ENCODE measurements at regions not wholly inside any gene's neighbourhood (a gene's known extent, or its start where the extent isn't known, plus 50 kb on each side); places are given as distances from the start of the nearest gene placed in this dataset.

DNA sequence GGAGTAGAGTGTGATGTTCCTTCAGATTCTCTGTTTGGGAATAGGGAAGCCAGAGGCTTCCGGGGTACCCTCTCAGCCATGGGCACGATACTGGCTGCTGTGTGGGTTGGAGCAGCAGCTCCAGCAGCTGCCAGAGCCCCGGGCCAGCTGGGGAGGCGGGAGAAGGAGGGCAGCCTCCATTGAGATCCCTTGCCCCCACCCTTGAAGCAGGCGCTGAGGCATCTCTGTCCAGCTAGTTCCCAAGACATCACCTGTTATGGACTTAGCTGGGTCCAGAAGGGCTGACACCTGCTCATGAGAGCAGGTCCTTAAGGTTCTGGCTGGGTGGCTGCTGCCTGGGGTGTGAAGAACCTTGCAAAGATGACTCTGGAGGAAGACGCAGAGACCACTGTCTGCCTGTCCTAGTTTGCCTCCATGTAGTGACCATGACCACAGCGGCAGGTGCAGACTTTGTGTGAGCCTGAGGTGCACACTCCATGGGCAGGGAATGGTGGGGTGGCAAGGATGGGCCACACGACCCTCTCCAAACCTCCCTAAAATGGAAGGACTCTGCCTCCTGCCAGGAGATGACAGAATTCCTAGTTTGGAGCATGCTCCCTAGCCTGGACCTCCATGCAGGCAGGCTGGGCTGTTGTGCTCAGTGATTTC, 222.6 kb upstream of the C1orf174 start:
- ATAC-seq (replicated peaks in 1 of 2) (no peak), DNase-seq (no peak)
- Mint-ChIP-seq H3K4me1 (ENCODE audit: low read depth) (no peaks in the 10 kb centered on the region), H3K4me3 (no peak overlapping the region), H3K27me3 (ENCODE audit: low read depth) (peaks cover 6% of the 10 kb centered on the region), H3K9me3 (no peaks in the 10 kb centered on the region), H3K27ac (no peak overlapping the region), H3K36me3 (ENCODE audit: insufficient read depth in 2 of 2) (no peaks in the 10 kb centered on the region)

DNA sequence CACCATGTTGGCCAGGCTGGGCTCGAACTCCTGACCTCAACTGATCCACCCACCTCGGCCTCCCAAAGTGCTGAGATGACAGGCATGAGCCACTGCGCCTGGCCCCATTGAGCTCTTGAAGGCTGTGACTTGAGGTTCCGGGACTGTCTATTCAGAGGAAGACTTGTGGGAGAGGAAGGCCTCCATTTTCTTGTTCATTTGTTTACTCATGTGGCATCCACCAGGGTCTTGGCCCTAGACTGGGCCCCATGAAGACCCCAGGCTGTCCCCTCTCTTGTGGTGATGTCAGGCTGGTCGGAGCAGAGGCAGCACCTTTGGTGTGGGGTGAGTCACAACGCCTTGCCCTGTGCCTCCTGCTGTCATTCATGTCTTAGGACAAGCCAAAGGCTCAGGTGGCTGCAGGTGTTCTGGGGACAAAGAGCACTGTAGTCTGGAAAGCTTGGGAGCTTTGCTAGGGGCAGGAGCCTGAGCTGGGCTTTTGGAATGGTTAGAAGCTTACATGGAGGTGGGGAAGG, 224.6 kb upstream of the C1orf174 start:
- no peaks in the 10 kb centered on the region for H3K9me3 Mint-ChIP-seq
- H3K36me3 Mint-ChIP-seq (ENCODE audit: insufficient read depth in 2 of 2), result no peaks in the 10 kb centered on the region
- H3K27me3 Mint-ChIP-seq (ENCODE audit: low read depth), result no peaks in the 10 kb centered on the region
- DNase-seq (no peak), ATAC-seq (replicated peaks in 1 of 2) (no peak)
- no peaks in the 10 kb centered on the region for H3K4me1 Mint-ChIP-seq (ENCODE audit: low read depth)
- H3K27ac Mint-ChIP-seq, result no peak overlapping the region
- no peak overlapping the region for H3K4me3 Mint-ChIP-seq

DNA sequence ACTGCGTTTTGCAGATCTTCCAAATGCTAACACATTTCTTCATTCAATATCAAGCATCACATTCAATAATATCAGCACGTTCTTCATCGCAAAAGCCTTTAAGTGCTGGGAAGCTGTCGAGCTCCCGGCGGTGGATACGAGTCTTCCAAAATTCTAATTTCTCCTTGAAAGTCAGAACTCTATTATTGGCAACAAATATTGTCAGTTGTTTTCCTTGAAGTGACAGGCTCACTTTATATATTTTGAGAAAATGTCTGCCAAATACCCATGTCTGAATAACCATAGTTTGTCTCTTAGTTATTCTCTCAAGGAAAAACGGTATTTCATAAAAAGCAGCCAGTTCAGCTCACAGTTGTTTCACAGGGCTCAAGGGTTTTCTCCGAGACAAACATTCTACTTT, 226.2 kb upstream of the C1orf174 start:
- no peaks in the 10 kb centered on the region for H3K27me3 Mint-ChIP-seq (ENCODE audit: low read depth)
- ATAC-seq (replicated peaks in 1 of 2), result no peak
- no peak overlapping the region for H3K4me3 Mint-ChIP-seq
- no peaks in the 10 kb centered on the region for H3K36me3 Mint-ChIP-seq (ENCODE audit: insufficient read depth in 2 of 2)
- no peaks in the 10 kb centered on the region for H3K9me3 Mint-ChIP-seq
- DNase-seq, result no peak
- no peak overlapping the region for H3K27ac Mint-ChIP-seq
- no peaks in the 10 kb centered on the region for H3K4me1 Mint-ChIP-seq (ENCODE audit: low read depth)

DNA sequence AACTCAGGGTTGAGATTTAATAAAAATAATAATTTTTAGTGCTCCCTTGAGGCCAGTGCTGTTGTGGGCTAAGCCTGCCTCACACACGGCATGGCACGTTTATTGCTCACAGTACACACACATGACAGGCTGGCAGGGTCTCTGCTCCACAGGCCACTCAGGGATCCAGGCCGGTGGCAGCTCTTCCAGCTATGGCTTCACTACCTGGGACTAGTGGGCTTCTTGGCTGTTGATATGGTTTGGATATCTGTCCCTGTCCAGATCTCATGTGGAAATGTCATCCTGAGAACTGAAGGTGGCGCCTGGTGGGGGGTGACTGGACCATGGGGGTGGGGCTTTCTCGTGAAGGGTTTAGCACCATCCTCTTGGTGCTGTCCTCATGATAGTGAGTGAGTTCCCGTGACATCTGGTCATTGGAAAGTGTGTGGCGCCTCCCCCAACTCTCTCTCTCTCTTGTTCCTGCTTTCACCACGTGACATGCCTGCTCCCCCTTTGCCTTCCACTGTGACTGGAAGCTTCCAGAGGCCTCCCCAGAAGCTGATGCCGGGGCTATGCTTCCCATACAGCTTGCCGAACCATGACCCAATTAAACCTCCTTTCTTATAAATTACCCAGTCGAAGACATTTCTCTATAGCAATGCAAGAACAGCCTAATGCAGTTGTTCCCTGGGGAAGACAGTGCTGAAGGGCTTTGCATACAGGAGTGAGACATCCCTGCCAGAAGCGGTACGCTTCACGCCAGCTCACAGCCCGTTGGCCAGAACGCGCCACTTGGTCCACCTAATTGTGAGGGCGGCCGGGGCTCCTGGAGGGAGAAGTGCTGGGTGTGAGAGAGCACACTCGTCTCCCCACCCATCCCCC, 226.9 kb upstream of the C1orf174 start:
- Mint-ChIP-seq H3K4me3 (no peak overlapping the region), H3K4me1 (ENCODE audit: low read depth) (no peaks in the 10 kb centered on the region), H3K27ac (no peak overlapping the region), H3K9me3 (no peaks in the 10 kb centered on the region), H3K27me3 (ENCODE audit: low read depth) (no peaks in the 10 kb centered on the region), H3K36me3 (ENCODE audit: insufficient read depth in 2 of 2) (no peaks in the 10 kb centered on the region)
- DNase-seq (no peak), ATAC-seq (replicated peaks in 1 of 2) (no peak)

DNA sequence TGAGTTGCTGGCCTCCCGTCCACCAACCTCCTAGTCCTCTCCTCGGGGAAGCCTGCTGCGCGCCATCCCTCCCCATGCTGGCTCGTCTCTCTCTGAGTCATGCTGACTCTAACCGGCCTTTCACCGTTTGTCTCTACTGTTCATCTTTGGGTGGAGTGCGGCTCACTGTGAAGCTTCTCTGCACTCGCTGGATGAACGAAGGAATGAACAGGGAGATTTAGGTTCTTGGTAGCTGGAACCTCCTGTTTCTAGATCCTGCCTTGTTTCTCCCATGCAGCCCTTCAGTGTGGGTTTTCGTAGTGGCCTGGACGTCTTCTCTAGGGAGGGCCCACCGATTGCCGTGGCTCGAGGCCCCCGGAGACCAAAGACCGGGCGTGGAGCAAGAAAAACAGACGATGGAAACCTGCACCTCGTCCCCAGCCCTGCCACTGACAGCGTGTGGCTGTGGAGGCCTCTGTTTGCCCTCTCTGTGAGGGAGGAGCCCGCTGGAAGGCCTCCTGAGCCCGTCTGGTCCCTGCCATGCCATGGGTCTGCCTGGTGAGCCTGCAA, 227.6 kb upstream of the C1orf174 start:
- H3K36me3 Mint-ChIP-seq (ENCODE audit: insufficient read depth in 2 of 2), result no peaks in the 10 kb centered on the region
- H3K9me3 Mint-ChIP-seq, result no peaks in the 10 kb centered on the region
- no peaks in the 10 kb centered on the region for H3K4me1 Mint-ChIP-seq (ENCODE audit: low read depth)
- H3K4me3 Mint-ChIP-seq, result no peak overlapping the region
- ATAC-seq (replicated peaks in 1 of 2), result no peak
- DNase-seq, result no peak
- no peak overlapping the region for H3K27ac Mint-ChIP-seq
- no peaks in the 10 kb centered on the region for H3K27me3 Mint-ChIP-seq (ENCODE audit: low read depth)

DNA sequence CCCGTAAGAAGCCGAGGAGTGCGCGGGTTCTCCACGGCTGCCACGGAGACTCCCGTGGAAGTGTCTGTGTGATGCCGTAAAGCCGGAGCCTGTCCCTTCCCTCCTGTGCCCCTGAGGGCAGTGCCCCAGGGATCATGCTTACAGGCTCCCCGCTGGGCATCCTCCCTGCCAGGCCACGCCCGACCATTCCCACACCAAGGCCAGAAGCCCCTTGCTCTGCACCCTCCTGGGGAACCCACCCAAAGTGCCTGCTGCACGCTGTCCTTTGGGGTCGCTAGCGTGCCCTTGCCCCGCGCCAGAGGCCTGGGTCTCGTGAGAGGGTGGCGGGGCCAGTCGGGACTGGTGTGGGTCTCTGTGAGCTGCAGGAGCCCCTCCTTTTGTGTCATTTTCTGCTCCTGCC, 228.5 kb upstream of the C1orf174 start:
- Mint-ChIP-seq H3K4me3 (no peak overlapping the region), H3K36me3 (ENCODE audit: insufficient read depth in 2 of 2) (no peaks in the 10 kb centered on the region), H3K4me1 (ENCODE audit: low read depth) (no peaks in the 10 kb centered on the region), H3K27ac (no peak overlapping the region), H3K9me3 (no peaks in the 10 kb centered on the region), H3K27me3 (ENCODE audit: low read depth) (no peaks in the 10 kb centered on the region)
- ATAC-seq (replicated peaks in 1 of 2), result no peak
- DNase-seq, result no peak

DNA sequence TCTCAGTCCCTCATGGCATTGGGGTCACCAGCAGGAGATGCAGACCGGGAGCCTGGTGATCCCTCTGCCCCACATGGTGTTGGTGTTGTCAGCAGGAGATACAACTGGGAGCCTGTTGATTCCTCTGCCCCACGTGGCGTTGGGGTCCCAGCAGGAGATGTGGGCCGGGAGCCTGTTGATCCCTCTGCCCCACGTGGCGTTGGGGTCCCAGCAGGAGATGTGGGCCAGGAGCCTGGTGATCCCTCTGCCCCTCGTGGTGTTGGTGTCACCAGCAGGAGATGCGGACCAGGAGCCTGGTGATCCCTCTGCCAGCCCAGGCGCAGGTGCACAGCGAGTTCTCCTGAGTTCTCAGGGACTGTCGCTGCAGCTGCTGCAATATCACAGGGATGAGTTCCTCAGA, 229.6 kb upstream of the C1orf174 start:
- Mint-ChIP-seq H3K9me3 (no peaks in the 10 kb centered on the region), H3K36me3 (ENCODE audit: insufficient read depth in 2 of 2) (no peaks in the 10 kb centered on the region), H3K27ac (no peak overlapping the region), H3K27me3 (ENCODE audit: low read depth) (no peaks in the 10 kb centered on the region), H3K4me1 (ENCODE audit: low read depth) (no peaks in the 10 kb centered on the region), H3K4me3 (no peak overlapping the region)
- DNase-seq (no peak), ATAC-seq (replicated peaks in 1 of 2) (no peak)

DNA sequence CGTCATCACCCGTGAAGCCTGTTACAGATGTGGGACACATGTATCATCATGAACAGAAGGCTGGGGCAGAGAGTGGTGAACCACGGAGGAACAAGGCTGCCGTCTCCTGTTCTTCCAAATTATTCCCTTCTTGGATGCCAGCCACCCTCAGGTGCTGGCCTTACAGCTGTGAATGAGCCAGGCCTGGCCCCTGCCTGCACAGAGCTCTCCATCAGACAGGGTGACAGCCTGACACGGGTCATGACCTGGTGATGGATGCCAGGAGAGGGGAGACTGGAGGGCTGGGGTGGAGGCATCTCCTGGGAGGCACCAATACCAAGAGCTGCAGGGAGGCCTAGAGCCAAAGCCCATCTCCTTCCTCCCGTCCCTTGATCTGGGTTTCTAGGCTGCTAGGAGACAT, 230.0 kb upstream of the C1orf174 start:
- Mint-ChIP-seq H3K9me3 (no peaks in the 10 kb centered on the region), H3K36me3 (ENCODE audit: insufficient read depth in 2 of 2) (no peaks in the 10 kb centered on the region), H3K4me1 (ENCODE audit: low read depth) (no peaks in the 10 kb centered on the region), H3K4me3 (no peak overlapping the region), H3K27me3 (ENCODE audit: low read depth) (no peaks in the 10 kb centered on the region), H3K27ac (no peak overlapping the region)
- ATAC-seq (replicated peaks in 1 of 2) (no peak), DNase-seq (no peak)

DNA sequence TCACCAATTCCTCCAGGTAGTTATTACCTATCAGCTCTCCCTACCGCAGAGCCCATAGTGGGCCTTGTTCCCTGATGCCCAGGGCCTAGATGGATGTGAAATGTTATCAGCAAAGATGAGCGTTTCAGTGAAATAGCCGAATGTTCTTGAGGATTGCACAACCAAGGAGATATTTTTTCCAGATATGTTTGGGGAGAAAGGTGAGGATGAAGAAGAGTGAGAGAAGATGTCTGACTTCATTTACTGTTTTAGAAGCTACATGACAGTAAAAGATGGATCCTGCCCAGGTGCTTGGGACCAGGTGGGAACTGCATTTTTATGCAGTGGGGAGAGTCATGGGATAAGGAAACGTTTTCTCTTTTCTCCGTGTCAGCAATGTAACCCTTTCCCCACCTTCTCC, 231.7 kb upstream of the C1orf174 start:
- H3K27ac Mint-ChIP-seq, result no peak overlapping the region

DNA sequence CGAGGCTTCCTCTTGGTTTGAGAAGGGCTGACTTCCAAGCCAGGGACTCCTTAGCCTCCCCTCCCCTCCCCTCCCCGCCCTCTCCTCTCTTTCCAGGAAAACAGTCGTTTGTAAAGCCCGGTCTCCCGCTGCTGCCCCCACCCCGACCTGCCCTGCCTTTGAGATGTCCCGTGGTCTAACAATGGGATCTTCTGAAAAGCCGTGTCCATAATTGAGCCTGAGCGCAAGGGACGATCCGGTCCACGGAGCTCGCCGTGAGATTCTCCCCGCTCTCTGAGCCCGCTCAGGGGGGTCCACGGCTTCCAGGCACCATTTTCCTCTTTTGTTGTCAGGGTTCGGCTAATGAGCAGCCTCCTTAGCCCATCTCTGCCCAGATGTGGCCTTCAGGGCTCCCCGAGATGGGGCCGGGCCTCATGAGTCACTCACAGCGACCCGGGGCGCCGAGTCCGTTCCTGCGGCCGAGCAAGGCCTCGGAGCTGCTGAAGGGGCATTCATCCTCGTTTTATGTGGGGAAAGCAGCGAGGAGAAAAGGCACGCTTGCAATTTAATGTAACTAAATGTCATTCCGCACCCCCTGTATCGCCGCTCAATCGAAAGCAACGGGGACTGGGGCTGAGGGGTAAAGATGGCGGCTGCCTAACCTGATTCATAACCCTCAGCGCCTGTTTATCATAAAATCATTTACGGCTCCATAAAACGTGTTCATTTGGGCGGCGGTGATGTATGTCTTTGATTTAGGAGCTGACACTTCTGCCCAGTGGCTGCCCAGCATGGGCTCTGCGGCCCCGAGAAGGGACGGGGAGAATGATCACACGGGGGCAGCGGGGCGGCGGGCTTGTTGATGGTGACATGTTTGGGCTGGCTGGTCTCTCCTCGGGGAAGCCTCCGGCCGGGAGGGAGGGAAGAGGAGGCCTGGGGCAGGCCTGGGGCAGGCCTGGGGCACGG, 232.6 kb upstream of the C1orf174 start:
- DNase-seq, result no peak
- H3K36me3 Mint-ChIP-seq (ENCODE audit: insufficient read depth in 2 of 2), result peaks cover 3 to 9% of the 10 kb centered on the region in 2 donors
- ATAC-seq (replicated peaks in 1 of 2), result no peak
- H3K27ac Mint-ChIP-seq, result no peak overlapping the region
- no peaks in the 10 kb centered on the region for H3K27me3 Mint-ChIP-seq (ENCODE audit: low read depth)
- no peak overlapping the region for H3K4me3 Mint-ChIP-seq
- no peaks in the 10 kb centered on the region for H3K4me1 Mint-ChIP-seq (ENCODE audit: low read depth)
- peaks cover 6 to 13% of the 10 kb centered on the region in 2 donors for H3K9me3 Mint-ChIP-seq

More for the DNA sequence above, 231.7 kb upstream of the C1orf174 start:
- peaks cover 3 to 9% of the 10 kb centered on the region in 2 donors for H3K36me3 Mint-ChIP-seq (ENCODE audit: insufficient read depth in 2 of 2)
- H3K4me3 Mint-ChIP-seq, result no peak overlapping the region
- ATAC-seq (replicated peaks in 1 of 2) (no peak), DNase-seq (no peak)
- no peaks in the 10 kb centered on the region for H3K27me3 Mint-ChIP-seq (ENCODE audit: low read depth)
- H3K9me3 Mint-ChIP-seq, result peaks cover 6 to 12% of the 10 kb centered on the region in 2 donors
- no peaks in the 10 kb centered on the region for H3K4me1 Mint-ChIP-seq (ENCODE audit: low read depth)

DNA sequence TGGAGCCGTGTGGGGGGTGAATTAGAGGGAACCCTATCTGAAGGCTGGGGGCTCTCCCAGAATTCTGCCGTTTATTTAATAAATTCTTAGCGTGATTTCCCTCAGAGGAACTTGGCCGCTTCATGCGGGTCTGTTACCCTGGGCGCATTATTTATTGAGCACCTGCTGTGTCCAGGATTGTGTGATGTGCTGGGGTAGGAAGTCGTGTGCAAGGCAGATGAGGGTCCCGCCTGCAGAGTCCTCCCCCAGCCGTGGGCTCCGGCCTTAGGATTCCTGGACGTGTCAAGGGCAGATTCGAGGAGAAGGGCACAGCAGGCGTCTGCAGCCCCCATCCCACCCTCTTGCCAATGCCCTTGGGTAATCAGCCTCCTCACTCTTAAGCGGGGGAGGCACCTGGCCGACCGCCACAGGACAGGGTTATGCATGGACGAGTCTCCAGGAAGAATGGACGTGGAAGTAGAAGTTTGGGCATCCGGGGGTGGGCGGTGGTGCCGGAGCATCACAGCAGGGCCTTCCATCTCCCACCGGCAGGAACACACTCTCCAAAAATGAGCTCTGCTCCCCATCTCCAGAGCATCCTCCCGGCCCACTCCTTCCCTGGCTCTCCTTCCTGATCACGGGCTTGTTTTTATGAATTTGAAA, 233.3 kb upstream of the C1orf174 start:
- no peak overlapping the region for H3K27ac Mint-ChIP-seq
- ATAC-seq (replicated peaks in 1 of 2) (no peak), DNase-seq (no peak)
- H3K36me3 Mint-ChIP-seq (ENCODE audit: insufficient read depth in 2 of 2), result peaks cover 3 to 9% of the 10 kb centered on the region in 2 donors
- no peaks in the 10 kb centered on the region for H3K4me1 Mint-ChIP-seq (ENCODE audit: low read depth)
- H3K4me3 Mint-ChIP-seq, result no peak overlapping the region
- H3K9me3 Mint-ChIP-seq, result peaks cover 6 to 13% of the 10 kb centered on the region in 2 donors
- peaks cover 7% of the 10 kb centered on the region for H3K27me3 Mint-ChIP-seq (ENCODE audit: low read depth)

DNA sequence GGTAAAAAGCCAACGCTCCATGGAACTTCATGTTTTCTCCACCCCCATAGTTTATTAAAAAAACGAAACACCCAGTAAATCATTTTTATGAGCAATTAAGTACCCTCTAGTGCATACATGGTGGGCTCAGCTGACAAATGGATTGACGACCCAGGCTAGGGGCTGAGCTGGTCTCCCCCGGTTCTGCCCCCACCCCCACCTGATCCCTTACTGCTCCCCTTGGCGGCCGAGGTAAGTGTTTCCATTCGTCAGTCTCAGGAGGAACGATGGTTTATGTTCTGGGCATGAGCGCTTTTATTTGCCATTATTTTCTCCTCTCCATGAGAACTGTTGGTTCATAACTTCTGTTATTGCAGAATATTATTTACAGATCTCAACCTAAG, 233.9 kb upstream of the C1orf174 start:
- no peak for ATAC-seq (replicated peaks in 1 of 2)
- no peak overlapping the region for H3K27ac Mint-ChIP-seq
- DNase-seq, result no peak
- peaks cover 3 to 9% of the 10 kb centered on the region in 2 donors for H3K36me3 Mint-ChIP-seq (ENCODE audit: insufficient read depth in 2 of 2)
- peaks cover 6 to 13% of the 10 kb centered on the region in 2 donors for H3K9me3 Mint-ChIP-seq
- H3K4me3 Mint-ChIP-seq, result no peak overlapping the region
- H3K27me3 Mint-ChIP-seq (ENCODE audit: low read depth), result peaks cover 11% of the 10 kb centered on the region
- no peaks in the 10 kb centered on the region for H3K4me1 Mint-ChIP-seq (ENCODE audit: low read depth)

All from activated T-cell treated with anti-CD3 and anti-CD28 coated beads, Interleukin-2, amount 50 U/mL, for 72 hours (primary cell).